ENCODE measurements at regions not wholly inside any gene's neighbourhood (a gene's known extent, or its start where the extent isn't known, plus 50 kb on each side); places are given as distances from the start of the nearest gene placed in this dataset.

- TF ChIP-seq, protein P1, sequence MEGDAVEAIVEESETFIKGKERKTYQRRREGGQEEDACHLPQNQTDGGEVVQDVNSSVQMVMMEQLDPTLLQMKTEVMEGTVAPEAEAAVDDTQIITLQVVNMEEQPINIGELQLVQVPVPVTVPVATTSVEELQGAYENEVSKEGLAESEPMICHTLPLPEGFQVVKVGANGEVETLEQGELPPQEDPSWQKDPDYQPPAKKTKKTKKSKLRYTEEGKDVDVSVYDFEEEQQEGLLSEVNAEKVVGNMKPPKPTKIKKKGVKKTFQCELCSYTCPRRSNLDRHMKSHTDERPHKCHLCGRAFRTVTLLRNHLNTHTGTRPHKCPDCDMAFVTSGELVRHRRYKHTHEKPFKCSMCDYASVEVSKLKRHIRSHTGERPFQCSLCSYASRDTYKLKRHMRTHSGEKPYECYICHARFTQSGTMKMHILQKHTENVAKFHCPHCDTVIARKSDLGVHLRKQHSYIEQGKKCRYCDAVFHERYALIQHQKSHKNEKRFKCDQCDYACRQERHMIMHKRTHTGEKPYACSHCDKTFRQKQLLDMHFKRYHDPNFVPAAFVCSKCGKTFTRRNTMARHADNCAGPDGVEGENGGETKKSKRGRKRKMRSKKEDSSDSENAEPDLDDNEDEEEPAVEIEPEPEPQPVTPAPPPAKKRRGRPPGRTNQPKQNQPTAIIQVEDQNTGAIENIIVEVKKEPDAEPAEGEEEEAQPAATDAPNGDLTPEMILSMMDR (IDR thresholded peaks at IDR 0.05): no peak
- TF ChIP-seq POLR2A (IDR thresholded peaks at IDR 0.05): no peak
These were observed 78.3 kb upstream of the PEG3 start for GRCh38 chr19:56918682-56919307.

Data from Peyer's patch (tissue), 4 donors.